ENCODE measurements at regions not wholly inside any gene's neighbourhood (a gene's known extent, or its start where the extent isn't known, plus 50 kb on each side); places are given as distances from the start of the nearest gene placed in this dataset.

- no peak for TF ChIP-seq CTCF (IDR thresholded peaks at IDR 0.05; ENCODE audit: borderline replicate concordance, extremely low read depth, low read length, poor library complexity, severe bottlenecking)
- TF ChIP-seq EZH2 (IDR thresholded peaks at IDR 0.05; ENCODE audit: borderline replicate concordance, low read depth, low read length, severe bottlenecking) = no peak
Observed at GRCh38 chr2:116680256-116680936, 1134.1 kb upstream of the DDX18 start.

All from DND-41 (cell line).